GM21360 (cell line): ENCODE measurements at regions not wholly inside any gene's neighbourhood (a gene's known extent, or its start where the extent isn't known, plus 50 kb on each side); places are given as distances from the start of the nearest gene placed in this dataset.

Source experiments
- ATAC-seq: cut with Tn5 transposase; IDR thresholded peaks from one replicate; pipeline ENCODE4 v1.9.1; 2021; ENCODE audit warnings: mild to moderate bottlenecking, moderate library complexity; ENCODE audit not compliant: unreplicated experiment

- ATAC-seq = no peak
Measured at GRCh38 chr2:161570424-161571050, 53.7 kb upstream of the SLC4A10 start.

- ATAC-seq = no peak
Measured at GRCh38 chr2:161571051-161571429, 53.2 kb upstream of the SLC4A10 start.
